HT-29 (cell line): ENCODE measurements at regions not wholly inside any gene's neighbourhood (a gene's known extent, or its start where the extent isn't known, plus 50 kb on each side); places are given as distances from the start of the nearest gene placed in this dataset.

Experiments
- DNase-seq: peaks from one replicate; pipeline ENCODE4 v3.0.0-alpha.2; 2015; ENCODE audit warnings: low spot score

DNA sequence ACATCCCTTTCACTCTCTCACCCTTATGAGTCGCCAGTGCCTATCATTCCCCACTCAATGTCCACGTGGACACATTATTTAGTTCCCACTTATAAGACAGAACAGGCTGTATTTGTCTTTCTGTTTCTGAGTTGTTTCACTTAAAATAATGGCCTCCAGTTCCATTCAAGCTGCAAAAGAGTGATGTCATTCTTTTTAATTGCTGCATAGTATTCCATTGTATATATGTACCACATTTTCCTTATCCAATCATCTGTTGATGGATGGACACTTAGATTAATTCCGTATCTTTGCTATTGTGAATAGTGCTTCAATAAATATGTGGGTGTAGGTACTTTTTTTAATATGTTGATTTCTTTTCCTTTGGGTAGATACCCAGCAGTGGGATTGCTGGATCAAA lies 79.1 kb downstream of the ZNF365 start:
- DNase-seq: no peak

DNA sequence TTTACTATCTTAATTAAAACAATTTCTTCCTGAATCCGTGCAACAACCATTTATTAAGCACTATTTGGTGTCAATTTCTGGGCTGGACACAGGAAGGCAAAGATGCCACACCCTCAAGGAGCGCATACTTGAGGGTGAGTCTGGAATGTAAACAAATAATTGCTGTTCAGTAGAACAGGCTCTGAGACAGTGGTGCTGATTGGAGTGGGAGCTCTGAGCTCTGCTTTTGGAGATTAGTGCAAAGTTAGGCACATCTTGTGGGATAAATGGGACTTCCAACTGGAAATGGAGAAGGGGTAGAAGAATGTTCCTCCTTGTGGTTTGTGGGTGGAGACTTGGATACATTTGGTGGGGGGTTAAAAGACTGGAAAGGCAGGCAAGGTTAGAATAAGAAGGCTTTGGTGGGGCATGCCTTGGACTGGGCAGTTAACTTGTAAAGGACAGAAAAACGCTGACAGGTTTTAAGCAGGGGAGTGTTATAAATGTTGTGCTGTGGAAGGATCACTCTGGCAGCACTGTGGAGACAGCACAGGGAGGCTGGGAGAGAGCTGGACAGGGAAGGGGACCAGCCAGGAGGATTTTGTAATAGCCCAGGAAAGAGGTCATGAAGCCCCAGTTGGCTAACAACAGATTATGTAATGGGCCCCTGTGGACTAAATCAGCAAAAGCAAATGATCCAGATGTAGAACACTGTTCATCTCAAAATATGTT lies 80.7 kb downstream of the ZNF365 start:
- DNase-seq: peak; percentile 36

DNA sequence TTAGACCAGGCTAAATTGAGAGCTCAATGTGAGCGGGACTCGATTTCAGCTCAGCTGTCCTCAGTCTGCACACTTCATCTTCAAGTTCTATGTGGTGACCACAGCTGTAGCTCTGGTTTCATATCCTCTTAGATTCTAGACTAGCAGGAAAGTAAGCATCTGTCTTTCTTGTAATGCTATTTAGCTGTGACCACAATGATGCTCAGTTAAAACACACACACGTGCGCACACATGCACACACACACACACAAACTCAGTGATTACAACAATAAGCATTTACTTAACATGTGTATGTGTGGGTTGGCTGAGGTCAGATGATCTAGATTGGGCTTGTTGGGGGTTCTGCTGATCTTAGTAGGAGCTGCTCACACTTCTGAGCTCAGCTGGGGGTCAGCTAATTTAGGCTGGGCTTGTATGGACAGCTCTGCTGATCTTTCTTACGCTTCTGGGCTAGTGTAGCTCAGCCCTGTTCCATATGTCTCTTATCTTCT lies 82.5 kb downstream of the ZNF365 start:
- DNase-seq: no peak

DNA sequence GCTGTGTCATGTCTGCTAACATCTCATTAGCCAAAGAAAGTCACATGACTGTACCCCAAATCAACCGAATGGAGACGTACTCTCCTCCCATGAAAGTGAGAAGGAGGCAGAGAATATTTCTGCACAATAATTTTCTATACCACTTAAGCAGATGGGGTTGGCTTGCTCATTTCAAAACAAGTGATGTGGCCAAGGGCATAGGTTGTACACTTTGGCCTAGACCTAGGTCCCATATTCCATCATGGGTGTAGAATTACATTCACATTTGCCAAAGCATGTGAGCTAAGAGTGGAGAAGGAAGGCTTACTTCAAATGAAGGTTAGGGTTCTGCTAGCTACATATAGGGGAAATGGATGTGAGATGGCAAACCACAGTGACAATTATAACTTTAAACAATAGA lies 83.0 kb downstream of the ZNF365 start:
- DNase-seq: no peak

DNA sequence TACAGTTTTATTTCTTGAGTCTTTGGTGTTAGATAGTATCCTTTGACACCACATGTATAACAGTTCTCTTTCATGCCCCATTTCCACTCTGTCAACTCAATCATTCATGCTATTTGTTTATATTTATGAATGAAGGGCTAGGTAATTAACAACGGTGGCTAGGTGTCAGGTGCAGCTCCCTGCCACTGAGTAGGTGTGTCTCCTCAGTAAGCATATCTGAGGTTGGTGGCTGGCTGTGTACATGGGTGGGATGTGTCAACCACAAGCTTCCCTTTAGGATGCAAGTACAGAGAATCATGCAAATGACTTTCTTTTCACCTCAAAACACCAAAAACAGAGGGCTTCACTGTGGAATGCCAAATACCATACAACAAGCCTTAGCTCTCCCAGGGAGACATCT lies 83.4 kb downstream of the ZNF365 start:
- DNase-seq: no peak

DNA sequence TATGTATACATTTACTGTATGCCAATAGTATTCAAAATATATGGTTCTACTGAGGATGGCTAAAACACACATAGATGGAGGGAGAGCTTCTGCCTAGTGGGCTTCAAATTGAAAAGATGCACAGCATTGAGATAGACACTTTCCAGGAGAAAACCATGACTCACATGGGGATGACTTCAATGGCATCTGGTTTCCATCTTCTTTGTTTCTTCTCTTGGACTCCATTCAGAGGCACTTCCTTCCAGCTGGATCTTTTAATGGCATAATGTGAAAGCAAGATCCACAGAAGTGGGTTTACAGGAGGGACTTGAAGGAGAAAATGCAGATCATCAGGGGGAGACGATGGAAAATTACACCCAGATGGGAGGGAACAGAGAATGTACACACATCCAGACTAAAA lies 84.9 kb downstream of the ZNF365 start:
- DNase-seq: no peak

DNA sequence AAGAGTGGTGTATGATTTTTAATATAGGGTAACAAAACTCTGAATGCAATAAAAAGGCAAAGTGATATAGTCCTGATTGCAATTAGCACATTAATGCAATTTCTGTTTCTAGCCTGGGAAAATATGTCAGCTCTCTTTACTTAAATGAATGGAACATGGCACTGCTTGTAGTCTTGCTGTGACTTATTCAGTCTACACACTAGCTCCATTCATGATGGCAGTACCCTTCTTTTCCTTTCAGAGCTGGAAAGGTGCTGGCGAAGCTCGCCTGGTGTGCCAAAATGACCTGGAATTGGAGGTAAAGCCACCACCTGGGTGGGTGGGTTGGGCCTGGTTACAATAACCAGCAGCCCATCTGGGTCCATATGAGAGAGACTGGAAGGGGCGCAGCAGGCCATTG lies 85.3 kb downstream of the ZNF365 start:
- DNase-seq: no peak

DNA sequence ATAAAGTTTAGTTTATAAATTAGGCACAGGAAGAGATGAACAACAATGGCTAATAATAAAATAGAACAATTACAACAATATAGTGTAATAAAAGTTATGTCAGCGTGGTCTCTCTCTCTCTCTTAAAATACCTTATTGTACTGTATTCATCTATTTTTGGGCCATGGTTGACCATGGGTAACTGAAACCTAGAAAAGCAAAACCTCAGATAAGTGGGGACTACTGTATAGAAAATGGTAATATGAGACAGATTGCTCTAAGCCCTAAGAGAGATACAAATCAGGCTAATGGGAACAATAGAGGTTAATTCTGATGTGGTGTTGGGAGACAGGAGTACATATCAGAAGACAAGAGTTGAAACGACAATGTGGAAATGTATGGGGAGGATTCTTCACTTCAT lies 86.2 kb downstream of the ZNF365 start:
- no peak for DNase-seq

DNA sequence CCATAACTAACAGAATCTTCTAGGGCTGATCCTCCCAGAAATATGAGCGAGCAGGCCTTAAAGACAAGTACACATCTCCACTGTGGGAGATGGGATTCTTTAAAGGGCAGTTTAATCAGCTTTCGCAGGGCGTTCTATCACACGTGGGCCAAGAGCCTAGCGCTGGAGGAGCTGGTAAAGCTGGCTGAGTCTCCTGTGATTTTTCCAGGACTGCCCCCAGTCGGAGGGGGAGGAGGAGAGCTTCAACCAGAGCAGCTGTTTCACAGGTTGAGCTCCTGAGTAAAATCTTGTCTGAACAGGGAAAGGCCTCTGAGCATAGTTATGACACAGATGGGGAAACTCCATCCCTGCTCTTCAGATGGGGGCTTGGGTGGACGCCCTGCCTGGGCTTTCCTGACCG lies 87.0 kb downstream of the ZNF365 start:
- no peak for DNase-seq

DNA sequence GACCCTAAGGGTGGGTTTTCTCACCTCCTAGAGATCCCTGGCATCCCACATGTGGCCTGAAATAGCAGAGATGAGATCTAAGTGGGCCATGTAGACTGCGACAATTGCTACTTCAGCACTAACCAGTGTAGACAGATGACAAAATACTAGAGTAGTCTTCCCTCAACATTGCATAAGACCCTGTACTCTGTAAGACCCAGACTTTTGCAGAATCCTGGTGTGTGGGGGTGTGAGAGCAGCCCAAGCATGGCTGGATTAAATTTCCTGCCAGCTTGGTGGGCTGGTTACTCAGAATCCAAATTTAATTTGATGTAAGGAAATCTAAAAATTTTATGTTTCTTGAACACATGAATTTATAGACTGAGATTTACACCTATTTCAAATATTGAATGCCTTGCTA lies 88.3 kb downstream of the ZNF365 start:
- DNase-seq: no peak

DNA sequence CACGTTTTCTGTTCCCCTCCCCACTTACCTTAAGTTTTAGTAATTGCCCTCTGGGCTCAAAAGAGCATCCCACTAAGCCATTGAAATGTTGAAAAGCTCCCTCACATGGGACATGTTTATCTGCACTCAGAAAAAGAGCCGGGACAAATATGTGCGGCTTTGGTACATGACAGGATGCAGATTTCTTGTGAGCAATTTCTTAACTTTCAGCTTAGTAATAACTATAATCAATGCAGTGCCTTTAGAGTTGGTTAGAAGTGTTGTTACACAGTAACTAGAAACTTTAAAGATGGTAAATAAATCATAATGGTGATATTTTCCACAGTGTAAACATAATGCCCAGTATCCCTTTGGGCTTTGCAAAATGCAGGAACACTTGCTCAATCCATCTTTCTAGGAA lies 89.2 kb downstream of the ZNF365 start:
- DNase-seq: no peak

DNA sequence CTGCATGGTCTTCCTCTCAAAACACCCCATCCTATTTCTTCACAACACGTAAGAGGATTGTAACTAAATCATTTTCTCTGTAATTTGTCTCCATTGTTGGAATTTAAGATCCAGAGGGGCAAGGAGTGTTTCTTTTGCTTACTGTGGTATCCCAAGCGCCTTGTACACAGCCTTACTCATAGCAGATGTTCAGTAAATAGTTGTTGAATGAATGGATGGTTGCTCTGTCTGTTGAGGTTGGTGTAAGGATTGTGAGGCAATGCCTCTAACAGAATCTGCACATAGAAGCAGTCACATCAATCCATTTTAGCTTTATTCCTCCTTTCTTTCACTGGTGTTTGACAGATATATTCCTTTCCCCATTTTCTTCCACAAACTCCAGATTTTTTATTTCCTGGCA lies 90.1 kb downstream of the ZNF365 start:
- DNase-seq: no peak

DNA sequence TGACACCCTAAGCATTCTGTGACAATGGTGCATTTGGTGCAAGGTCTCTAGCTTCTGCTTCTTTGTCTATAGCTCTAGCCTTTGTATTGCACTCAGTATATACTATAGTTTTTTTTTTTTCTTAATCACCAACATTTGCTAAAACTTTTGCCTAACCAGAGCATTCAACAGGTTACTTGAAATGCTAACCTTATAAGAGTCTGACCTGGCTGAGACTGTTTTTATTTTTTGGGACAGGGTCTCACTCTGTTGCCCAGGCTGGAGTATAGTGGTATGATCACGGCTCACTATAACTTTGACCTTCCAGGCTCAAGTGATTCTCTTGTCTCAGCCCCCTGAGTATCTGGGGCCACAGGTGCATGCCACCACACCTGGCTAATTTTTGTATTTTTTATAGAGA lies 92.4 kb downstream of the ZNF365 start:
- DNase-seq: no peak

DNA sequence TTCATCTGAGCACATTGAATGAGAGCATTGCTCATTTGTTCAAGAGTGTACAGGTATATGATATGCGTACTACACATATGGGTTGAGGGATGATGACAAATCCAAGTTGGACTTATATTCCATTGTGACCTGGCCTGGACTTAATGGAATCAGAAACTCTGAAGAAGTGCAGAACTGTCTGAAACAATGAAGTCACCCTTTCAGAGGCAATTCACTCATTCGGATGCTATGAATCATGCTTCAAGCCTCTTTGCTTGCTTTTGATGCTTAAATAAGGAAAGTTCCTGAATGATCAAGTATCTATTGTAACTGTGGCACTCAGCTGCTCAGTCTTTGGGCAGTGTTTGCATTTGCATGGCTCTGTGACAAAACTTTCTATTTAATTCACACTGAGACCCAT lies 93.4 kb downstream of the ZNF365 start:
- DNase-seq: no peak

DNA sequence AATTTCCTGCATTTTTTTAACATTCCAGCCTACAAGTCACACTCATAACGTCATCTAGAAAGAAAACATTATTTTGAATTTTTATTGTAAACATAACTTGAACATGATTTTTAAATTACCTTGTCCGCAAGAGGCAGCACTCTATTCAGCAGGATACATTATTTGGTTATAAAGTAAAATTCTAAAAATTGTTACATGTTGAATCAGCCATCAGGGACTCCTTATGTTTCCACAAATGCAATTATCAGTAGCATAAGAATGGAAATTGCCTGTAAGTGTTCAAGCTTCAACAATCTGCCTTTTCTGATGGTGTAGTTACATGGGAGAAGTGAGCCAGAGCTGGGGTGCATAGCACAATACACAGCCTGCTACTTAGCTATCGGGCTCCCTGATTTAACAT lies 97.5 kb downstream of the ZNF365 start:
- no peak for DNase-seq

DNA sequence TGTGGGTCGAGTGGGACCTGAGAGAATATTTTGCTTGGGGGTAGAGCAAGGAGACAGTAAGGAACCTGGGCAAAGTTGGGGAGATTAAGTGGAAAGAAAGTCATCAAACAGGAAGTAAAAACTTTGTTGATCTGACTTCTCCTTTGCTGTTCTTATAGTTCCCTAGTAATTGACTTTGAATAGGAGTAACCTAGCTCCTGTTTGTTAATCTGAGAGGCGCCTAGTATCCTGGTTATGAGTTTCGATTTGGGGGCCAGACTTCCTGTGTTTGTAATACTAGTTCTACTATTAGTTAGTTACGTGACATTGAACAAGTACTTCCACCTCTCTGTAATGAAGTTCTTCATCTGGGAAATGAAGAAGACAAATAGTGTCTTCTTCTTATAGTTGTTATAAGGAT lies 99.1 kb downstream of the ZNF365 start:
- DNase-seq: no peak

DNA sequence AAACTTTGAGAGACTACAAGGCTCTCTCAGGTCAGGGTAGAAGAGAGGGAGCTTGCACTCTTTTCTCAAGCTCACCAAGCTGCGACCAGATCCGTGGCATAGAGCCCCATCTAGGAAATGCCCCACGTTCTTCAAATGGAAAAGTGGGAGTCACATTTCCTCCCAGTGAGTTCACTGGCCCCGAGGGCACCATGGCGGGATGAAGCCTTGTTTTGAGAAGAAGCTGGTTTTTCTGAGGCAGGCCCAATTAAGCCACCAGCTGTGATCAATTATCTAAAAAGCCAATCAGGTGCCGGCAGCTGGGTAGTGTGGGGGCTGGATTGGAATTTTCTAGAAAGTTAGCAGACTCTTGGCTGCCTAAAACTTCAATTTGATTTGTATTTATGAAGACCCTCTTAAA lies 101.4 kb downstream of the ZNF365 start:
- no peak for DNase-seq

DNA sequence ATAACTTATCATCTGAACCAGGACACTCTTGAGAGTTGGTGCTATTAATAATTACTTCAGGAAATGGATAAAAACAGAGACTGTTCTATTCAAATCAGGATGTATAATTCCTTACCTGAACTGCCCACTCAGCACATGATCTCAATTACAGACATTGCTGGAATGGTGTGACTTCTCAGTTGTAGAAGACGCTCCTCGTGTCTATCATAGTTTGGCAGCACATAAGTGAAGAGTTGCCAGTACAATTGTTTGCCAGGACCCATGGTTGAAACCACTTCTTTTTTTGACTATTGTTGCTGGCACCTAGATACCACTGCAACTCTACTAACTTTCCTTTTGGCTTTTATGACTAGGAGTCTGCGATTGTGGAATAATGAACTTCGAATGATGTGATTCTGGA lies 105.4 kb downstream of the ZNF365 start:
- DNase-seq: no peak

DNA sequence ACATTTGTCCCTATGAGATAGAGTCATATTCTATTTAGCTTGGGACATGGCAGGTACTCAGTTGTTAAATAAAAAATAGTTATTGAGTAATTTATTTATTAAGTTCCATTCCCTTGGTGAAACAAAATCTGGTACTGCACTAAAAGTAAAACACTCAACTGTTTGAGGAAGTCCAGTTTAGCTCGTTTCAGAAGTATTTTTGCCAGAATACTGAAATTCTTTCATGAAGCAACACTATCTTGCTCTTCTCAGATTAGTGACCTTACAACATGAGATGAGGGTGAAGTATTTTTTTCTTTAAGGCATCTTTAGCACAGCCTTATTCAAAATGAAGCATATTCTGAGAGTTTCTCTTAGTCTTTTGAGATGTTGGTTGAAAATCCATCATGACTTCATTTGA lies 106.0 kb downstream of the ZNF365 start:
- DNase-seq: no peak

DNA sequence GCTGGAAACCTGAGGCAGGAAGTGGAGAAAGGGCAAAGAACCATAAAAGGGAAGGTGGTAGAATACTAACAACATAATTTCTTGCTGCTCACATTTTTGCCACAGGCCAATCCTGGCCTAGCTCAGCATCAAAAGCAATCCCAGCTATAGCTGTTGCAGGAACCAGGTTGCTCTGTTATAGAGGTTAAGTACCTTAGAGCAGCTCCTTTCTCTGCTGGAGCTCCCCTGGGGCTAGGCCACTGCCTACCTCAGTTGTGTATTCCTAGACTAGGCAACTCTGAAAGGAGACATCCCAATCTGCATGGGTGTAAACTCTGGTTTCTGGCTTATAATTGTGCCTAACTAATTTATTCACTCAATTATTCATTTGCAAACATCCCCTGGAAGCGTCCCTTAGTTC lies 108.4 kb downstream of the ZNF365 start:
- no peak for DNase-seq

DNA sequence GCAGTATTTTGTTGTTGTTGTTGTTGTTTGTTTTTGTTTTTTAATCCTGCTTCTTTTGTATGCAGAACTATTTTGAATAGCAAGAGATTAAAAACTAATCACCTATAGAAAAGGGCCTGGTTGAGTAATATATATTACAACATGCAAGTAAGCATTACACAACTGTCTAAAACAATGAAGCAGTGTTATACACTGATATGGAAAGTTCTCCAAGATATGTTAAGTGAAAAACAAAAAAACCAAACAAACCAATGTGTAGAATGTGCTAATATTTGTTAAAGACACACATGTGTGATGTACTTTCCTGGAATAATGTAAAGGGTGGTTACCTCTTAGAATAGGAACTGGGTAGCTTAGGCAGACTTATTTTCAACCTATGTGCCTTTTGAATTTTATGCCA lies 117.4 kb downstream of the ZNF365 start:
- no peak for DNase-seq

DNA sequence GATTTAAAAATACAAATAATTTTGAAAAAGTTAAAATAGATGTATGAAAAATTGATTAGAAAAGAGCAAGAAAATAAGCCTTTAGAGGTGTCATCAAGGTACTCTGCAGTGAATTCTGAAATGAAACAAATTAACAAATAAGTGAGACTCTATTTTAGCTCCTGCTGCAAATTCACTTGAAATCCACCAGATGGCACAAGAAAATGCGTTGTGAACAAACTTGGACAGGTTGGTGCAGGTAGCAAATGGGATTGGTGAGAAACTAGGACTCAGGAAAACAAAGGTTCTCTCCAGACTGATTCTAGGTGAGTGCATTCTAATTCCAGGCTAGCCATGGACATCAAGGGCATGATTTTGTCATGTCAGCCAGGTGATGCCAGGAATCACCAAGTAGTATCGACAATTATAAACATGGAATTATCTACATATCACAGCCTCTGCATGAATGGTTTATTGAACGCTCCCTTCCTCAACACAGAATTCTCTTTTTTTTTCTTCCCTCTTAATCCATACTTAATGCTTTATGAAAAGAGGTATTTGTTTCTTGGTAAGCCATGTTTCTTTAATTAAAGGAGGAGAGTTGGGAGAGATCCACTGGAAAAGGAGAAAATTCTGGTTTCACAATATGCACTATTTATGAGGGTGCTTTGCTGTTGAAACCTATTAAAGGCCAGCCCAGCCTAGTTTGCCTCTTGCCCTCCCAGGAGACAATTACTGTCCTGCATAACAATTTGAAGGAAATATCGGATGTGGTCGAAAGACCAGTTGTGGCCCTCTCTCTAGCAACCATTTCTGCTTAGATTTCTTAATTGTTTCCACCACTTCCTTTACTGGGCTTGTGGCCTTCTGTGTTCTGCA lies 118.1 kb downstream of the ZNF365 start:
- peak; percentile 45 for DNase-seq

DNA sequence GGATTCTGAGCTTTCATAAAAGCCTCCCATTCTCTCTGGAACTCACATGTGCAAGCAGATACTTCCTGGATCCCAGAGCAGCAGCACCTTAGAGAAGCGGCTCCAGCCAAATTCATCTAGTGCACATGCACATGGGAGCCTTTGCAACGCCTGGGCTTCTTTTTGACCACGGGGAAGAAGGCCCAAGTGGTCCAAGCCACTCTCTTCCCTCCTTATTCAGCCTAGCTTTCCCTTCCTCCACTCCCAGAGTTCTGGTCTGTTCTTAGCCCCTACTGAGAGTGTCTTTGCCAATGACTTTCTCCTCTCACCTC lies 118.7 kb downstream of the ZNF365 start:
- DNase-seq: no peak
